GM12891 (cell line): ENCODE measurements at regions not wholly inside any gene's neighbourhood (a gene's known extent, or its start where the extent isn't known, plus 50 kb on each side); places are given as distances from the start of the nearest gene placed in this dataset.

Experiments
- PAX5 ChIP-seq: IDR thresholded peaks from 2 replicates; pipeline ENCODE4 v1.6.1; 2011; ENCODE audit warnings: low read length, moderate library complexity, mild to moderate bottlenecking; ENCODE audit not compliant: insufficient read depth, severe bottlenecking
- POLR2A ChIP-seq: IDR thresholded peaks from 2 replicates; pipeline ENCODE4 v1.6.1; 2011; ENCODE audit warnings: low read depth, low read length, control low read depth
- POLR2AphosphoS5 ChIP-seq: IDR thresholded peaks from 2 replicates; pipeline ENCODE4 v1.6.1; 2011; ENCODE audit warnings: low read depth, low read length, control low read depth
- POU2F2 ChIP-seq: IDR thresholded peaks from 2 replicates; pipeline ENCODE4 v1.6.1; 2011; ENCODE audit warnings: low read depth, mild to moderate bottlenecking, control low read depth, low read length, moderate library complexity
- SPI1 ChIP-seq: IDR thresholded peaks from 2 replicates; pipeline ENCODE4 v1.6.1; 2011; ENCODE audit warnings: low read depth, low read length, control low read depth
- TAF1 ChIP-seq: IDR thresholded peaks from 2 replicates; pipeline ENCODE4 v1.6.1; 2011; ENCODE audit warnings: low read depth, low read length, control low read depth

DNA sequence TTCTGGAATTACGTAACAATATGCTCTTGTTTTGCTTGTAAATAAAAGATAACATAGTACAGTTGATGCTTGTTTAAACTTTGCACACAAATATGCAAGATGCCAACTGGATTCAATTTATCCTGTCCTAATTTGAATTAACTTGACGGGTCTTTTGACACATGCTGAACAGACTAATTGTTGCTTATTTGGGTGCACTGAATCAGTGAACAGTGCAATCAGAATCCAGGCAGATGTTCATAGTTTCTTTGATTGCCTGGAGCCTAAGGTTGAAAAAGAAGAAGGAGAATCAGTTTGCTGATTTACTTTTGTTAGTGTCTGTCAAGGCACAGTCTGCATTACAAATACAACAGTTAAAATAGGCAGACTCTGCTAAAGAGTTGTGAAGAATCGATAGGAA, 307.9 kb downstream of the COL11A1 start:
- TF ChIP-seq TAF1 (no peak), POLR2A (no peak), POLR2AphosphoS5 (no peak), POU2F2 (no peak), SPI1 (no peak), PAX5 (no peak)
